Ishikawa (cell line): ENCODE measurements at regions not wholly inside any gene's neighbourhood (a gene's known extent, or its start where the extent isn't known, plus 50 kb on each side); places are given as distances from the start of the nearest gene placed in this dataset.

Experiments
- CEBPB ChIP-seq: IDR thresholded peaks from 2 replicates; pipeline ENCODE4 v1.6.1; 2012
- CREB1 ChIP-seq: IDR thresholded peaks from 2 replicates; pipeline ENCODE4 v1.6.1; 2012; ENCODE audit warnings: low read depth
- EGR1 ChIP-seq: IDR thresholded peaks from 2 replicates; pipeline ENCODE4 v1.6.1; 2012
- EP300 ChIP-seq: IDR thresholded peaks from 2 replicates; pipeline ENCODE4 v1.6.1; 2012; ENCODE audit warnings: borderline replicate concordance
- FOXM1 ChIP-seq: IDR thresholded peaks from 2 replicates; pipeline ENCODE4 v1.6.1; 2012; ENCODE audit warnings: low read depth, borderline replicate concordance
- NFIC ChIP-seq: IDR thresholded peaks from 2 replicates; pipeline ENCODE4 v1.6.1; 2012
- RAD21 ChIP-seq: IDR thresholded peaks from 2 replicates; pipeline ENCODE4 v1.6.1; 2012; ENCODE audit warnings: low read depth
- TAF1 ChIP-seq: IDR thresholded peaks from 2 replicates; pipeline ENCODE4 v1.6.1; 2012; ENCODE audit warnings: low read depth, mild to moderate bottlenecking
- TCF12 ChIP-seq: IDR thresholded peaks from 2 replicates; pipeline ENCODE4 v1.6.1; 2012; ENCODE audit warnings: low read depth
- TEAD4 ChIP-seq: IDR thresholded peaks from 2 replicates; pipeline ENCODE4 v1.6.1; 2012
- YY1 ChIP-seq: IDR thresholded peaks from 2 replicates; pipeline ENCODE4 v1.6.1; 2012; ENCODE audit warnings: low read depth
- ZBTB7A ChIP-seq: IDR thresholded peaks from 2 replicates; pipeline ENCODE4 v1.6.1; 2012; ENCODE audit warnings: low read depth
- TF ChIP-seq, protein P1 (sequence below): IDR thresholded peaks from 2 replicates; pipeline ENCODE4 v1.6.1; 2012; ENCODE audit warnings: low read depth, mild to moderate bottlenecking
- TF ChIP-seq, protein P2 (sequence below): IDR thresholded peaks from 2 replicates; pipeline ENCODE4 v1.6.1; 2012
- TF ChIP-seq, protein P3 (sequence below): IDR thresholded peaks from 2 replicates; pipeline ENCODE4 v1.6.1; 2012

DNA sequence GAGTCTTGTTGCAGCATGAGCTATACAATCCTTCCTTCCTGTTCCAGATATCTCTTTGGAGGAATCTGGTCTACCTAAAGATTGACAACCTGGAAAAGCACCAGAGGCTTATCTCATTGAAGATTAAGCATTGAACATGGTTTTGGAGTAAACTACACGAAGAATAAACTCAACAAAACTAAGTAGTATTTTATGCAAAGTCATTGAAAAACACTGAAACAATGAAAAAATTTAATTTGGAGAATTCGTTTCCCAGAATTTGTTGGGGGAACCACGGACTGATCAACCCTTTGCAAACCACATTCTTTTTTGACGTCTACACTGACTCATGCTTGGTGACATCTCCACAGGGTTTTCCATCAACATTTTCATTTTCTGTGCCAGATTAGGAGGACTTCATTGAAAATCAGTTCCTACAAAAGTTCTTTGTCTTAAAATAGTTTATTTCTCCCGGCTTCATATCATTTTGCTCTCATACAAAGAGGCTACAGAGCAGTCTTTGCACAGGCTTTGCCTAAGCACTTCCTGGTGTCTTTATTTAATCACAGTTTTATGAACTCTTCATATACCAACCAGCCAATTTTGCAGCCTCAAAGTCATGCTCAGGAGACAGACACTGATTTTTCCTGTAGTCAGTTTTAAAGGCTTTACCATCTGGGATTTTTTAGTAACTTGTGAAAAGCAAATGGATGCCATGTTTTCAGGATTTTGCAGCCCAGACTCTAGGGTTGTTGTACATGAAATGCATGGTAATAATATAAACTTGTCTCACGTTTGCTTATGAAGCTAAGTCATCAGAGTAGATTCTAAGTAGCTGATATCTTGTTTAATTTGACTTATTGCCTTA is 186.3 kb downstream of the C11orf91 start:
- no peak for TF ChIP-seq CREB1
- no peak for TF ChIP-seq CEBPB
- TF ChIP-seq, protein P1, sequence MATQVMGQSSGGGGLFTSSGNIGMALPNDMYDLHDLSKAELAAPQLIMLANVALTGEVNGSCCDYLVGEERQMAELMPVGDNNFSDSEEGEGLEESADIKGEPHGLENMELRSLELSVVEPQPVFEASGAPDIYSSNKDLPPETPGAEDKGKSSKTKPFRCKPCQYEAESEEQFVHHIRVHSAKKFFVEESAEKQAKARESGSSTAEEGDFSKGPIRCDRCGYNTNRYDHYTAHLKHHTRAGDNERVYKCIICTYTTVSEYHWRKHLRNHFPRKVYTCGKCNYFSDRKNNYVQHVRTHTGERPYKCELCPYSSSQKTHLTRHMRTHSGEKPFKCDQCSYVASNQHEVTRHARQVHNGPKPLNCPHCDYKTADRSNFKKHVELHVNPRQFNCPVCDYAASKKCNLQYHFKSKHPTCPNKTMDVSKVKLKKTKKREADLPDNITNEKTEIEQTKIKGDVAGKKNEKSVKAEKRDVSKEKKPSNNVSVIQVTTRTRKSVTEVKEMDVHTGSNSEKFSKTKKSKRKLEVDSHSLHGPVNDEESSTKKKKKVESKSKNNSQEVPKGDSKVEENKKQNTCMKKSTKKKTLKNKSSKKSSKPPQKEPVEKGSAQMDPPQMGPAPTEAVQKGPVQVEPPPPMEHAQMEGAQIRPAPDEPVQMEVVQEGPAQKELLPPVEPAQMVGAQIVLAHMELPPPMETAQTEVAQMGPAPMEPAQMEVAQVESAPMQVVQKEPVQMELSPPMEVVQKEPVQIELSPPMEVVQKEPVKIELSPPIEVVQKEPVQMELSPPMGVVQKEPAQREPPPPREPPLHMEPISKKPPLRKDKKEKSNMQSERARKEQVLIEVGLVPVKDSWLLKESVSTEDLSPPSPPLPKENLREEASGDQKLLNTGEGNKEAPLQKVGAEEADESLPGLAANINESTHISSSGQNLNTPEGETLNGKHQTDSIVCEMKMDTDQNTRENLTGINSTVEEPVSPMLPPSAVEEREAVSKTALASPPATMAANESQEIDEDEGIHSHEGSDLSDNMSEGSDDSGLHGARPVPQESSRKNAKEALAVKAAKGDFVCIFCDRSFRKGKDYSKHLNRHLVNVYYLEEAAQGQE, result no peak

DNA sequence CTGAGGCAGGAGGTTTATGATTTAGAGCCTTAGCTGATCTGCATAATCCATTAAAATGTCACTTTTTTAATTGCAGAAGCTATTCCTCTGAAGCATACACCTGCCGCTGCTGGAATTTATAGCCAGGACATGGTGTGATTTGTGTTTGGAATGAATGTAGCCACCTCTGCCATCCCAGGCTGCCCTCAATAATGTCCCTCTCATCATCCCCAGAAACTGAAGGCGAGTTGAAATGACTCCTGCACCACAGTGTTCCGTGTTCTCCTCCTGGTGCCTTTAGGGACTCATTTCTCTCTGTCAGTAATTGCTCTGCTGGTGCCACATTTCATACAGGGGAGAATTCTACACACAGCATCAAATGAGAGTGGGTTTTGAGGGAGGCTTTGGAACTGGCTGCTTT is 191.0 kb downstream of the C11orf91 start:
- TF ChIP-seq, protein P2, sequence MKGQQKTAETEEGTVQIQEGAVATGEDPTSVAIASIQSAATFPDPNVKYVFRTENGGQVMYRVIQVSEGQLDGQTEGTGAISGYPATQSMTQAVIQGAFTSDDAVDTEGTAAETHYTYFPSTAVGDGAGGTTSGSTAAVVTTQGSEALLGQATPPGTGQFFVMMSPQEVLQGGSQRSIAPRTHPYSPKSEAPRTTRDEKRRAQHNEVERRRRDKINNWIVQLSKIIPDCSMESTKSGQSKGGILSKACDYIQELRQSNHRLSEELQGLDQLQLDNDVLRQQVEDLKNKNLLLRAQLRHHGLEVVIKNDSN, result no peak
- TF ChIP-seq TEAD4 (no peak), TAF1 (no peak), FOXM1 (no peak), CREB1 (no peak), NFIC (no peak), RAD21 (no peak), YY1 (no peak), ZBTB7A (no peak), EGR1 (no peak)
- TF ChIP-seq, protein P1, result no peak

DNA sequence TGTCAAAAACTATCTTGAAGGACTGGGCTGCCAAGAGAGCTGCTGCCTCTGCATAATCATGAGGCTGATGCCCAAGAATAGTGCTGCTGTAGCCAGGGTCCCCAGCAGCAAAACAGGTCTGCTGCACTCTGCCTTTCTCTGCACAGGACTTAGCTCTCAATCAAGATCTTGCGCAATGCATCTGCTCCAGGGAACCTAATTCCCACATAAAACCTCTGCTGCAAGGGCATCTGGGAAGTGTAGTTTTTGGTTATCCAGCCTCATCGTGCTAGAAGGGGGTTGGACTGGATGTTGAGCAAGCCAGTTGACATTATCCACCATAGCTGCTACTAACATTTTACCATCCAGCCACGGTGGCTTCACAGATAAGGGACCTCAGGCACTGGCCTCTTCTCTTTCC is 192.7 kb downstream of the C11orf91 start:
- TF ChIP-seq TAF1 (no peak), CEBPB (peak; percentile 95), CREB1 (no peak)

DNA sequence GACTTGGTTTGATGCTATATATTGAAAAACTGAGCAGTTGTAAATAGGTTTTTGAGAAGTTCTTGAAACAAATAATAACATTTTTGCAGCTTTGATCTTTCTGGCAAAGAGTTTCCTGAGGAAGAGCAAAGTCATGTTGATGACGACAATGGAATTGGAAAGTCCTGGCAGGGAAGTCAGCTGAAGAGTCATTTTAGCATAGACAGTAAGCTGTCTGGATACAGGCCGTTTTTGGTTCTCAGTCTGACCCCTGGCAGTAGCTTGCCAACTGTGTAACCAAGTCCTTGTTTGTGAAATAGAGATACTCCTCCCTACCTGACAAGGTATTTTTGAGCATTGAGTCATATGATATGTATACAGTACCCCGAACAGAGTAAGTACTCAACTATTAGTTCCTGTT is 193.3 kb downstream of the C11orf91 start:
- TF ChIP-seq RAD21, result no peak
- no peak for TF ChIP-seq EGR1
- no peak for TF ChIP-seq TCF12
- no peak for TF ChIP-seq EP300
- no peak for TF ChIP-seq FOXM1
- TF ChIP-seq TAF1, result no peak
- TF ChIP-seq CREB1, result no peak
- no peak for TF ChIP-seq CEBPB
- TF ChIP-seq NFIC, result no peak
- TF ChIP-seq TEAD4, result no peak
- TF ChIP-seq, protein P2, result no peak
- TF ChIP-seq ZBTB7A, result no peak
- TF ChIP-seq, protein P1, result no peak
- TF ChIP-seq YY1, result no peak
- TF ChIP-seq, protein P3, sequence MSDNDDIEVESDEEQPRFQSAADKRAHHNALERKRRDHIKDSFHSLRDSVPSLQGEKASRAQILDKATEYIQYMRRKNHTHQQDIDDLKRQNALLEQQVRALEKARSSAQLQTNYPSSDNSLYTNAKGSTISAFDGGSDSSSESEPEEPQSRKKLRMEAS, result no peak

DNA sequence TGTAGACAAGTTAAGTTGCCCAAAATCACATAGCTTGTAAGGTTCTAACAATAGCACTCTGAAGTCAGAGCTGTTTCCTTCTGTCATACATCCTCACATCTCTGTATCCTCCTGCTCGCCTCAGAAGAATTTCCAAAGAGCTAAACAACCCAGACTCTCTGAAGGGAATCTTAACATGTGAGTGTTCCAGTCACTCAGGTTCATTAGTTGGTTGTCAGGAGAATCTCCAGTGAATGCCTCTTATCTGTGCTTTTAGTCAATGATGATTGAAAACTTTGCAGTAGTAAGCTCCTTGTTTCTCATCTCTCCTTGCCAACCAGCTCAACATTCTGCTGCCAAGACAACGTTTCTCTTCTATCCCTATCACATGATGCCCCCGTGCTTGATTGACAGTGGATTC is 195.5 kb downstream of the C11orf91 start:
- TF ChIP-seq TEAD4, result no peak
- TF ChIP-seq NFIC, result no peak
- TF ChIP-seq EP300, result no peak
- TF ChIP-seq, protein P1, result no peak
- TF ChIP-seq RAD21, result no peak
- no peak for TF ChIP-seq EGR1
- no peak for TF ChIP-seq CREB1
- TF ChIP-seq, protein P3, result no peak
- TF ChIP-seq, protein P2, result no peak
- no peak for TF ChIP-seq ZBTB7A
- no peak for TF ChIP-seq TAF1
- TF ChIP-seq CEBPB, result no peak
- no peak for TF ChIP-seq FOXM1
- TF ChIP-seq TCF12, result no peak
- TF ChIP-seq YY1, result no peak
